ENCODE measurements at regions not wholly inside any gene's neighbourhood (a gene's known extent, or its start where the extent isn't known, plus 50 kb on each side); places are given as distances from the start of the nearest gene placed in this dataset.

GRCh38 chr9:20083390-20083789, 294.6 kb upstream of the SLC24A2 start:
- no peak for TF ChIP-seq CTCF (conservative IDR thresholded peaks at IDR 0.05; ENCODE audit: low read depth, low read length)
- no peak overlapping the region for H3K4me3 ChIP-seq (ENCODE audit: low read length)
- DNase-seq (ENCODE audit: low read depth), result no peak

DNA sequence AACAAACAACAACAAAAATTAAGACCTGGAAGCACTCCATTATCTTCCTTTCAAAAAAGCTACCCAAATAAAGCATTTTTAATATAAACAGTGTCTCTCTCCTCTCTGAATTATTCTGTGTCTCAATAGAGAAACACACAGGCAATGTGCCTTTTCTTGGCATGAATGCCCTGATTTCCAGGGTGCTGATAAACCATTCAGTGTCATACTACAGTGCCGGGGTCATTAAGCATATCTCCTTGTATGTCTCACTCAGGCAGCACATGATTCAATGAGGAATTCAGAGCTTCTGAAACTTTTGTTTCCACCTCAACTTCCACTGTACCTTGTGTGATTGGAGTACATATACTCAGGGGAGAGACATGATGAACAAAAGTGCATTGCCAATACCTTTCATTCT, 294.0 kb upstream of the SLC24A2 start:
- no peak overlapping the region for H3K4me3 ChIP-seq (ENCODE audit: low read length)
- no peak for DNase-seq (ENCODE audit: low read depth)
- TF ChIP-seq CTCF (conservative IDR thresholded peaks at IDR 0.05; ENCODE audit: low read depth, low read length), result no peak

- no peak overlapping the region for H3K4me3 ChIP-seq (ENCODE audit: low read length)
- no peak for DNase-seq (ENCODE audit: low read depth)
- TF ChIP-seq CTCF (conservative IDR thresholded peaks at IDR 0.05; ENCODE audit: low read depth, low read length), result no peak
Observed at GRCh38 chr9:20082406-20082805, 293.6 kb upstream of the SLC24A2 start.

DNA sequence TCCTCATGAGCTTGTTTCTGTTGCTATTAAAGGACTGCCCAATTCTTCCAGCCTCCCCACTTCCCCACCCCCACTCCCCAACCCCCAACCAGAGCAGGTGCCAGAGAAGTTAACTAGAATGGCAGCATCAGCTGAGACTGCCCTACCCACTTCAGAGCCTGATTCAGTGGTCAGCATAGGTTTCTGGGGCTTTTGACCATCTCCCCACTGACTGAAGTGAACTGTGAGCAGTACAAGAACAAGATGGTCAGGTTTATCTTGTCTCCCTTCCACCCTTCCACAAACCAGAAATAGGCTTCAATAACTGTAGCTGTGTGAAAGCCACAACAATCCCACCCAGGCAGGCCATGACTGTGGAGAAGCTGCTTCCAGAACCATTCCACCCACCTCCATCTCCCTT, 289.4 kb upstream of the SLC24A2 start:
- no peak overlapping the region for H3K4me3 ChIP-seq (ENCODE audit: low read length)
- no peak for DNase-seq (ENCODE audit: low read depth)
- TF ChIP-seq CTCF (conservative IDR thresholded peaks at IDR 0.05; ENCODE audit: low read depth, low read length), result no peak

DNA sequence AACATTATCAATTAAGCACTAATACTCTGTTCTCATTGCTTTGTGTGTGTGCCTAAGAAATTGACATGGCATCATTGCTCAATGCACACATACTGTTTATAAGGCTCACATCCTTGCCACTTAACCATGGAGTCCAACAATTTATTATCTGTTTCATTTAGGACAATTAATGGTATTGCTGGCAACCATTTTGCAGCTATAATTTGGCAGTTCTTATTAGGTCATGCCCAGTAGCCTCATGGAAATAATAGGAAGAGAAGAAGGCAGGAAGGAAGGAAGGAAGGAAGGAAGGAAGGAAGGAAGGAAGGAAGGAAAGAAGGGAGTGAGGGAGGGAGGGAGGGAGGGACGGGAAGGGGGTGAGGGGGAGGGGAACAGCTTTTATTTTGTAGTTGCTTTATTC, 285.5 kb upstream of the SLC24A2 start:
- no peak for DNase-seq (ENCODE audit: low read depth)
- TF ChIP-seq CTCF (conservative IDR thresholded peaks at IDR 0.05; ENCODE audit: low read depth, low read length), result no peak
- H3K4me3 ChIP-seq (ENCODE audit: low read length), result no peak overlapping the region

DNA sequence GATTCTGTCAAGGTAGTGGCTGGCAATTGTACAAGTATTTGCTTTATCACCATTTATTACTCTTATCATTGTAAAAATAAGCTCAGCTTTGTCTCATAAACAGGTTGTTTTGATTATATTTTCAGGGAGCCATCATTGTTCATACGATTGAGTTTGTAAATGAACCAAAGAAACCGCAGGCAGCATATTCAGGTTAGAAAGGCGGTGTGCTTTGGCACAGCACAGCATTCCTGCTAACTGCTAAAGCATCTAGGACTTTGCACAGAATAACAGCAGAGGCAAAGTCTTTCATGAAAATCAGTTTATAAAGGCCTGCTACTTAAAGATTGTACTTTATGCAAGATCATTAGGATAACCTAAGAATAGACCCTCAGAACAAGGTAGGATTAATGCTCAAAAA, 281.5 kb upstream of the SLC24A2 start:
- no peak for DNase-seq (ENCODE audit: low read depth)
- no peak for TF ChIP-seq CTCF (conservative IDR thresholded peaks at IDR 0.05; ENCODE audit: low read depth, low read length)
- no peak overlapping the region for H3K4me3 ChIP-seq (ENCODE audit: low read length)

DNA sequence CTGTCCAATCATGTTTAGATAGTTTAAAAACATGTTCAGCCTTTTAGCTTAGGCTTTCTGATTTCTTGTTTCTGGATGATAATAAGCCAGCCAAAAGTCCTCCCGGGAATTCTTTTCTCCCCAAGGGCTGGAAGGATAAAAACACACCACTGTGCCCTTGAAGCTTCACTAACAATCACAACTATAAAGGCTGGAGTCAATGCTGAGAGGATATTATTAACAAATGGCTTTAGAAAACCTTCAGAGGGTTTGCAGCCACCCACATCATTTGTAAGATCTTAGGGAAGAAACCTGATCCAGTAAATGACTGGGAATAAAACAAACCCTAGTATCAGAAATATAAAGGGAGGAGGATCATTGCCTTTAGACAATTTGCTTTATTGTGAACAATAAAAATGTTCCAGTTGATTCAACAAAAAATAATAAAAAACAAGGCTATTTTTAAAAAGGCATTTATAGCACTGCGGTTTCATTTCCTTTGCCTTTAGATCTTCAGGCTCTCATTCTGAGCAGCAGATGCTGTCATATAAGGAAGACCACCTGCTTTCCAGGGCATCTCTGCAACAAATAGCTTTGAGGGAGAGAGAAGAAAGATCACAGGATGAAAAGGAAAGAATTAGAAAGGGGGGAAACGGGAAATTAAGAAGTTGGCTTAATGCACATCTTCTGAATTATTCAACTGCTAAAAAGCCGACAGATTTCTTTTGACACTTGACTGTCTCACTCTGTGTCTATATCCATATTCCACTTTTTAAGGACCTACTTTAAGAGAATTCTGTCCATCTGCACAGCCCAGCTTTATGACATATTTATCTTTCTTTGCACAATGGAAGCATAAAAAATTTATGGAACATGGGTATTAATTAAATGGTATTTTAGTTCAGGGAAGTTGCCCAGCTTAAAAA, 277.2 kb upstream of the SLC24A2 start:
- DNase-seq (ENCODE audit: low read depth), result no peak
- no peak overlapping the region for H3K4me3 ChIP-seq (ENCODE audit: low read length)
- TF ChIP-seq CTCF (conservative IDR thresholded peaks at IDR 0.05; ENCODE audit: low read depth, low read length), result no peak

Data from retinal pigment epithelial cell (primary cell).